GM20000 (cell line): ENCODE measurements at regions not wholly inside any gene's neighbourhood (a gene's known extent, or its start where the extent isn't known, plus 50 kb on each side); places are given as distances from the start of the nearest gene placed in this dataset.

ENCODE experiments used
- DNase-seq: peaks from one replicate; pipeline ENCODE4 v3.0.0; 2012; ENCODE audit warnings: low spot score
- CTCF ChIP-seq: IDR thresholded peaks from 2 replicates; pipeline ENCODE4 v1.5.1; 2012; ENCODE audit warnings: mild to moderate bottlenecking, control low read depth; ENCODE audit errors: extremely low read depth, missing control alignments

- DNase-seq = no peak
- no peak for TF ChIP-seq CTCF
Observed at GRCh38 chr4:152074573-152074972, 313.8 kb upstream of the GATB start.

GRCh38 chr4:152074088-152074437 lies 313.3 kb upstream of the GATB start:
- no peak for TF ChIP-seq CTCF
- no peak for DNase-seq

GRCh38 chr4:152073351-152074087 lies 312.7 kb upstream of the GATB start:
- no peak for DNase-seq
- TF ChIP-seq CTCF = no peak

- TF ChIP-seq CTCF = no peak
- no peak for DNase-seq
Observed at GRCh38 chr4:152072906-152073305, 312.1 kb upstream of the GATB start.

- no peak for DNase-seq
- no peak for TF ChIP-seq CTCF
Observed at GRCh38 chr4:152072001-152072485, 311.2 kb upstream of the GATB start.

GRCh38 chr4:152070854-152071253 lies 310.0 kb upstream of the GATB start:
- DNase-seq = no peak
- no peak for TF ChIP-seq CTCF

GRCh38 chr4:152068866-152069265 lies 308.1 kb upstream of the GATB start:
- TF ChIP-seq CTCF = no peak
- no peak for DNase-seq
